H1 (cell line): ENCODE measurements at regions not wholly inside any gene's neighbourhood (a gene's known extent, or its start where the extent isn't known, plus 50 kb on each side); places are given as distances from the start of the nearest gene placed in this dataset.

Source experiments
- ATF3 ChIP-seq: IDR thresholded peaks from 2 replicates; pipeline ENCODE4 v1.6.1; 2011; ENCODE audit warnings: low read depth, mild to moderate bottlenecking, low read length; ENCODE audit not compliant: insufficient read depth
- EGR1 ChIP-seq: IDR thresholded peaks from 2 replicates; pipeline ENCODE4 v1.6.1; 2011; ENCODE audit warnings: low read depth, low read length, borderline replicate concordance
- HDAC6 ChIP-seq: IDR thresholded peaks from one replicate; pipeline ENCODE4 v1.7.1; 2012; ENCODE audit warnings: low read depth, mild to moderate bottlenecking, inconsistent platforms, low read length, moderate library complexity
- RAD21 ChIP-seq, 2 experiments: IDR thresholded peaks in 1 of 2; conservative IDR thresholded peaks in 1 of 2; 2 replicates each; pipeline ENCODE4 v1.6.1; 2011; ENCODE audit warnings: low read depth in 2 of 2, low read length in 2 of 2, improper control_type of control experiment in 1 of 2, inconsistent platforms in 1 of 2, mild to moderate bottlenecking in 1 of 2, moderate library complexity in 1 of 2

GRCh38 chr4:97142410-97142809 lies 1000.9 kb downstream of the STPG2 start (continued):
- TF ChIP-seq HDAC6 (no peak), RAD21 (IDR thresholded peaks at IDR 0.05 in 1 of 2, conservative IDR thresholded peaks at IDR 0.05 in 1 of 2; ENCODE audit: low read depth in 2 of 2, low read length in 2 of 2) (no peak), ATF3 (no peak), EGR1 (no peak)
- TF ChIP-seq, all 59 proteins: peak for 0
